SKM-1 (cell line): ENCODE measurements at regions not wholly inside any gene's neighbourhood (a gene's known extent, or its start where the extent isn't known, plus 50 kb on each side); places are given as distances from the start of the nearest gene placed in this dataset.

ENCODE experiments used
- DNase-seq: peaks from one replicate; lab custom pipeline; 2025; ENCODE audit not compliant: unreplicated experiment; lab: John Stamatoyannopoulos, UW

- no peak for DNase-seq
Measured at GRCh38 chr2:220198896-220199295, 571.5 kb downstream of the SLC4A3 start.

- DNase-seq: no peak
Measured at GRCh38 chr2:220202066-220202465, 574.6 kb downstream of the SLC4A3 start.

GRCh38 chr2:220209093-220209492, 581.7 kb downstream of the SLC4A3 start:
- DNase-seq: no peak

GRCh38 chr2:220209751-220210150, 582.3 kb downstream of the SLC4A3 start:
- DNase-seq: no peak

- DNase-seq: no peak
Measured at GRCh38 chr2:220212296-220213080, 585.1 kb downstream of the SLC4A3 start.

- no peak for DNase-seq
Measured at GRCh38 chr2:220215785-220216184, 588.4 kb downstream of the SLC4A3 start.

- no peak for DNase-seq
Measured at GRCh38 chr2:220219371-220219770, 591.9 kb downstream of the SLC4A3 start.

GRCh38 chr2:220220009-220220408, 592.6 kb downstream of the SLC4A3 start:
- no peak for DNase-seq

- DNase-seq: no peak
Measured at GRCh38 chr2:220221992-220222391, 594.6 kb downstream of the SLC4A3 start.

GRCh38 chr2:220224691-220225543, 597.5 kb downstream of the SLC4A3 start:
- no peak for DNase-seq

- DNase-seq: no peak
Measured at GRCh38 chr2:220226076-220226475, 598.6 kb downstream of the SLC4A3 start.

- DNase-seq: no peak
Measured at GRCh38 chr2:220226546-220226945, 599.1 kb downstream of the SLC4A3 start.

GRCh38 chr2:220227266-220227920, 600.0 kb downstream of the SLC4A3 start:
- no peak for DNase-seq

- DNase-seq: no peak
Measured at GRCh38 chr2:220228310-220229006, 601.0 kb downstream of the SLC4A3 start.

- DNase-seq: no peak
Measured at GRCh38 chr2:220240641-220241040, 613.2 kb downstream of the SLC4A3 start.

GRCh38 chr2:220241423-220241822, 614.0 kb downstream of the SLC4A3 start:
- DNase-seq: no peak

- DNase-seq: no peak
Measured at GRCh38 chr2:220243571-220243970, 616.1 kb downstream of the SLC4A3 start.

- DNase-seq: no peak
Measured at GRCh38 chr2:220246386-220246785, 619.0 kb downstream of the SLC4A3 start.

- DNase-seq: no peak
Measured at GRCh38 chr2:220247588-220248350, 620.3 kb downstream of the SLC4A3 start.

GRCh38 chr2:220259662-220260061, 632.2 kb downstream of the SLC4A3 start:
- DNase-seq: no peak
